Putamen (tissue), 1 donor: ENCODE measurements at regions not wholly inside any gene's neighbourhood (a gene's known extent, or its start where the extent isn't known, plus 50 kb on each side); places are given as distances from the start of the nearest gene placed in this dataset.

ENCODE experiments used
- DNase-seq: peaks from one replicate; pipeline ENCODE4 v3.0.0-alpha.2; 2016; ENCODE audit warnings: low spot score

GRCh38 chr6:9610620-9611415 lies 804.1 kb downstream of the TFAP2A start:
- no peak for DNase-seq

- no peak for DNase-seq
These were observed 808.3 kb downstream of the TFAP2A start for GRCh38 chr6:9606435-9607134.

- DNase-seq = no peak
These were observed 820.1 kb downstream of the TFAP2A start for GRCh38 chr6:9594746-9595145.

- DNase-seq = no peak
These were observed 821.3 kb downstream of the TFAP2A start for GRCh38 chr6:9593554-9593953.

- DNase-seq = no peak
These were observed 831.0 kb downstream of the TFAP2A start for GRCh38 chr6:9583753-9584352.

GRCh38 chr6:9581155-9581554 lies 833.7 kb downstream of the TFAP2A start:
- no peak for DNase-seq

GRCh38 chr6:9576521-9576920 lies 838.4 kb downstream of the TFAP2A start:
- DNase-seq = no peak

GRCh38 chr6:9566096-9566495 lies 848.8 kb downstream of the TFAP2A start:
- DNase-seq = no peak

GRCh38 chr6:9564021-9564420 lies 850.9 kb downstream of the TFAP2A start:
- no peak for DNase-seq

GRCh38 chr6:9563568-9563967 lies 851.3 kb downstream of the TFAP2A start:
- DNase-seq = no peak

GRCh38 chr6:9554806-9555205 lies 860.1 kb downstream of the TFAP2A start:
- DNase-seq = no peak

GRCh38 chr6:9554323-9554722 lies 860.6 kb downstream of the TFAP2A start:
- DNase-seq = peak; percentile 77

- DNase-seq = no peak
These were observed 861.9 kb downstream of the TFAP2A start for GRCh38 chr6:9553002-9553401.

- DNase-seq = no peak
These were observed 871.2 kb downstream of the TFAP2A start for GRCh38 chr6:9543649-9544048.

GRCh38 chr6:9540534-9541126 lies 874.2 kb downstream of the TFAP2A start:
- DNase-seq = no peak

GRCh38 chr6:9540126-9540525 lies 874.7 kb downstream of the TFAP2A start:
- DNase-seq = no peak

GRCh38 chr6:9539231-9539755 lies 875.6 kb downstream of the TFAP2A start:
- no peak for DNase-seq

- no peak for DNase-seq
These were observed 877.5 kb downstream of the TFAP2A start for GRCh38 chr6:9537381-9537780.

- DNase-seq = no peak
These were observed 879.8 kb downstream of the TFAP2A start for GRCh38 chr6:9535106-9535505.

- no peak for DNase-seq
These were observed 882.0 kb downstream of the TFAP2A start for GRCh38 chr6:9532621-9533557.

GRCh38 chr6:9527679-9528286 lies 887.1 kb downstream of the TFAP2A start:
- DNase-seq = no peak
